HG03439 (cell line): ENCODE measurements at regions not wholly inside any gene's neighbourhood (a gene's known extent, or its start where the extent isn't known, plus 50 kb on each side); places are given as distances from the start of the nearest gene placed in this dataset.
"Not testable (repeated sequence)": the region's sequence is repeated elsewhere in the genome, so short reads cannot be mapped to it uniquely, and the experiment has no call there.

Experiments used
- ATAC-seq: cut with Tn5 transposase; IDR thresholded peaks from one replicate; pipeline ENCODE4 v1.9.1; 2021; ENCODE audit warnings: mild to moderate bottlenecking, moderate library complexity; ENCODE audit not compliant: unreplicated experiment

DNA sequence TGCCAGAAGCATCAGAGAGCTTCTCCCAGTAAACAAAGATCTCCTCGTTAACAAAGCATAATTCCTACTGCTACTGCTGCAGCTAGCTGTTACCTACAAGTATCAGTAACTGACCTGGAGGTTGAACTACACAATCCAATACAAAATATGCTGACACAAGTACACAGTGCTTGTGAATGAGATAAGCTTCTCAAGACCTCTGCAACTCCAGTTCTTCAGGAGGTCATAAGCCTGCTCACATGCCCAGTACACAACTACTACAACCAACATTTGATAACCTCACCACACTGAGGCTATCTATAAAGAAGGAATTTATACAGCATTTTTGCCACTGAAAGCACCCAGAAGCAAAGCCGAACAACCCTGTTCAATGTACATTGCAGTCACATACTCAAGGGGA lies 66.7 kb upstream of the SMARCAD1 start:
- no peak for ATAC-seq

- ATAC-seq: not testable (repeated sequence)
Measured at GRCh38 chr4:94148052-94148451, 59.6 kb upstream of the SMARCAD1 start.

GRCh38 chr4:94152466-94152865 lies 55.2 kb upstream of the SMARCAD1 start:
- ATAC-seq: no peak

- ATAC-seq: not testable (repeated sequence)
Measured at GRCh38 chr4:94155404-94155803, 52.3 kb upstream of the SMARCAD1 start.

DNA sequence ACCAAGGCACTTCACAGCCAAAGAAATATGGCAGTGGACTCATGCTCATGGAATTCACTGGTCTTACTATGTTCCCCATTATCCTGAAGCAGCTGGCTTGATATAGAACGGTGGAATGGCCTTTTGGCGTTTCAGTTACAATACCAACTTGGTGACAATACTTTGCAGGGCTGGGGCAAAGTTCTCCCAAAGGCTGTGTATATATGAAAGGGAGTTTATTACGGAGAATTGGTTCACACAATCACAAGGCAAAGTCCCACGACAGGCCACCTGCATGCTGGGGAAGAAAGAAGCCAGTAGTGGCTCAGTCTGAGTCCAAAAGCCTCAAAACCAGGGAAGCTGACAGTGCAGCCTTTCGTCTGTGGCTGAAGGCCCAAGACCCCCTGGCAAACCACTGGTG lies 50.8 kb upstream of the SMARCAD1 start:
- ATAC-seq: no peak
